GM23248 (cell line): ENCODE measurements at regions not wholly inside any gene's neighbourhood (a gene's known extent, or its start where the extent isn't known, plus 50 kb on each side); places are given as distances from the start of the nearest gene placed in this dataset.

Experiments used
- DNase-seq: peaks from one replicate; pipeline ENCODE4 v3.0.0-alpha.2; 2015
- H2AFZ ChIP-seq: fragments of 200-600 bp; sonication (generic); 2 replicates; pipeline ENCODE4 v1.6.1; 2016; ENCODE audit warnings: antibody characterized with exemption
- H3F3A ChIP-seq: fragments of 200-600 bp; sonication (generic); 2 replicates; pipeline ENCODE4 v1.6.1; 2016; ENCODE audit warnings: mild to moderate bottlenecking, antibody characterized with exemption, mixed run types; ENCODE audit not compliant: insufficient read depth
- H3K27ac ChIP-seq: fragments of 200-600 bp; sonication (generic); 2 replicates; pipeline ENCODE4 v1.5.1; 2016; ENCODE audit warnings: mild to moderate bottlenecking
- H3K27me3 ChIP-seq: fragments of 200-600 bp; sonication (generic); replicated peaks from 2 replicates; pipeline ENCODE4 v1.6.1; 2016; ENCODE audit warnings: mild to moderate bottlenecking; ENCODE audit not compliant: insufficient read depth
- H3K36me3 ChIP-seq: fragments of 200-600 bp; sonication (generic); 2 replicates; pipeline ENCODE4 v1.6.1; 2016; ENCODE audit warnings: low read depth, mild to moderate bottlenecking
- H3K4me1 ChIP-seq: fragments of 200-600 bp; sonication (generic); 2 replicates; pipeline ENCODE4 v1.6.1; 2016; ENCODE audit warnings: mild to moderate bottlenecking; ENCODE audit not compliant: insufficient read depth
- H3K4me2 ChIP-seq: fragments of 200-600 bp; sonication (generic); one replicate; pipeline ENCODE4 v1.6.1; 2016; ENCODE audit warnings: mild to moderate bottlenecking; ENCODE audit not compliant: unreplicated experiment
- H3K4me3 ChIP-seq: fragments of 200-600 bp; sonication (generic); 2 replicates; pipeline ENCODE4 v1.5.1; 2016; ENCODE audit warnings: mild to moderate bottlenecking
- H3K79me2 ChIP-seq: fragments of 200-600 bp; sonication (generic); 2 replicates; pipeline ENCODE4 v1.6.1; 2016; ENCODE audit warnings: mild to moderate bottlenecking; ENCODE audit not compliant: insufficient read depth
- H3K9ac ChIP-seq: fragments of 200-600 bp; sonication (generic); 2 replicates; pipeline ENCODE4 v1.6.1; 2016; ENCODE audit warnings: mild to moderate bottlenecking
- H3K9me2 ChIP-seq: fragments of 200-600 bp; sonication (generic); 2 replicates; pipeline ENCODE4 v1.6.1; 2016; ENCODE audit warnings: mixed run types, mild to moderate bottlenecking, moderate library complexity; ENCODE audit not compliant: insufficient read depth
- H3K9me3 ChIP-seq: fragments of 200-600 bp; sonication (generic); one replicate; pipeline ENCODE4 v1.6.1; 2017; ENCODE audit warnings: low read depth
- H4K20me1 ChIP-seq: fragments of 200-600 bp; sonication (generic); 2 replicates; pipeline ENCODE4 v1.6.0; 2016; ENCODE audit not compliant: insufficient read depth
- EZH2 ChIP-seq: fragments of 200-600 bp; sonication (generic); IDR thresholded peaks from 2 replicates; pipeline ENCODE4 v1.6.1; 2018; ENCODE audit warnings: antibody characterized with exemption, mild to moderate bottlenecking; ENCODE audit not compliant: insufficient read depth, poor library complexity, severe bottlenecking
- EZH2phosphoT487 ChIP-seq: fragments of 200-600 bp; sonication (generic); IDR thresholded peaks from 2 replicates; pipeline ENCODE4 v1.6.1; 2018; ENCODE audit warnings: antibody characterized with exemption, moderate library complexity, mild to moderate bottlenecking, low read depth; ENCODE audit not compliant: insufficient read depth
- WGBS, 2 experiments: methylation state at CpG; one replicate each; pipeline ENCODE4 v1.1.6; 2015 to 2017; ENCODE audit warnings: low lambda C conversion rate in 2 of 2, low coverage in 1 of 2; ENCODE audit errors: missing lambda C conversion rate in 2 of 2; 5-methylcytosine and 5-hydroxymethylcytosine counted together
- in situ Hi-C: fragments of 300-500 bp; cut with MboI; formaldehyde crosslinking; loops from 2 replicates; pipeline ENCODE4 v1.15.0; 2020

GRCh38 chr7:92939666-92940360 lies 103.4 kb upstream of the CDK6 start:
- Histone ChIP-seq H3K79me2 (no peaks in the 10 kb centered on the region), H3K27ac (no peak overlapping the region), H3K4me2 (no peak overlapping the region), H3F3A (no peaks in the 10 kb centered on the region), H3K36me3 (no peaks in the 10 kb centered on the region; the same call in 1 of the 2 replicates), H3K9me2 (no peaks in the 10 kb centered on the region), H2AFZ (no peak overlapping the region), H3K9me3 (no peaks in the 10 kb centered on the region), H4K20me1 (no peaks in the 10 kb centered on the region), H3K27me3 (no peaks in the 10 kb centered on the region), H3K4me1 (no peaks in the 10 kb centered on the region), H3K9ac (no peak overlapping the region), H3K4me3 (no peak overlapping the region)
- in situ Hi-C loops = no loop called here
- TF ChIP-seq EZH2 (no peak), EZH2phosphoT487 (no peak)
- no peak for DNase-seq
- WGBS, 2 experiments = 24 to 38% methylated on average over 3 of the region's 3 CpGs

GRCh38 chr7:92934096-92934495 lies 97.7 kb upstream of the CDK6 start:
- in situ Hi-C loops = no loop called here
- Histone ChIP-seq H3K4me2 (no peak overlapping the region), H3K4me1 (no peaks in the 10 kb centered on the region)

DNA sequence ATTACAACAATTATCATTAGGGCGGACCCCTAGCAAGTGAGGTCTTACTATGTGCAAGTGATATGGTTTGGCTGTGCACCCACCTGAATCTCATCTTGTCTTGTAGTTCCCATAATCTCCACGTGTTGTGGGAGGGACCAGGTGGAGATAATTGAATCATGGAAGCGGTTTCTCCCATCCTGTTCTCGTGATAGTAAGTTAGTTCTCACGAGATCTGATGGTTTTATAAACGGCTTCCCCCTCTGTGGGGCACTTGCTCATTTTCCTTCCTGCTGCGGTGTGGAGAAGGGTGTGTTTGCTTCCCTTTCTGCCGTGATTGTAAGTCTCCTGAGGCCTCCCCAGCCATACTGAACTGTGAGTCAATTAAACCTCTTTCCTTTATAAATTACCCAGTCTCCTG lies 96.1 kb upstream of the CDK6 start:
- H3K27ac ChIP-seq = no peak overlapping the region
- no peaks in the 10 kb centered on the region for H3K27me3 ChIP-seq
- no peak overlapping the region for H3K4me3 ChIP-seq
- in situ Hi-C loops = no loop called here
- H3K36me3 ChIP-seq = no peaks in the 10 kb centered on the region
- H4K20me1 ChIP-seq = no peaks in the 10 kb centered on the region
- H3F3A ChIP-seq = no peaks in the 10 kb centered on the region
- DNase-seq = no peak
- H2AFZ ChIP-seq = no peak overlapping the region
- no peak overlapping the region for H3K4me2 ChIP-seq
- WGBS, 2 experiments = 58 to 68% methylated on average over 8 of the region's 8 CpGs
- H3K9ac ChIP-seq = no peak overlapping the region
- no peaks in the 10 kb centered on the region for H3K9me3 ChIP-seq
- TF ChIP-seq EZH2 (no peak), EZH2phosphoT487 (no peak)
- H3K9me2 ChIP-seq = no peaks in the 10 kb centered on the region
- H3K79me2 ChIP-seq = no peaks in the 10 kb centered on the region
- H3K4me1 ChIP-seq = no peaks in the 10 kb centered on the region

More at GRCh38 chr7:92934096-92934495, 97.7 kb upstream of the CDK6 start:
- no peaks in the 10 kb centered on the region for H3K79me2 ChIP-seq
- H3K36me3 ChIP-seq = no peaks in the 10 kb centered on the region
- DNase-seq = no peak
- H4K20me1 ChIP-seq = no peaks in the 10 kb centered on the region
- no peak overlapping the region for H3K27ac ChIP-seq
- no peaks in the 10 kb centered on the region for H3F3A ChIP-seq
- no peaks in the 10 kb centered on the region for H3K9me2 ChIP-seq
- H3K4me3 ChIP-seq = no peak overlapping the region
- 33 to 48% methylated on average over 1 of the region's 1 CpG for WGBS, 2 experiments
- no peak overlapping the region for H2AFZ ChIP-seq
- no peaks in the 10 kb centered on the region for H3K27me3 ChIP-seq
- H3K9me3 ChIP-seq = no peaks in the 10 kb centered on the region
- no peak overlapping the region for H3K9ac ChIP-seq
- TF ChIP-seq EZH2phosphoT487 = no peak
- TF ChIP-seq EZH2 = no peak

DNA sequence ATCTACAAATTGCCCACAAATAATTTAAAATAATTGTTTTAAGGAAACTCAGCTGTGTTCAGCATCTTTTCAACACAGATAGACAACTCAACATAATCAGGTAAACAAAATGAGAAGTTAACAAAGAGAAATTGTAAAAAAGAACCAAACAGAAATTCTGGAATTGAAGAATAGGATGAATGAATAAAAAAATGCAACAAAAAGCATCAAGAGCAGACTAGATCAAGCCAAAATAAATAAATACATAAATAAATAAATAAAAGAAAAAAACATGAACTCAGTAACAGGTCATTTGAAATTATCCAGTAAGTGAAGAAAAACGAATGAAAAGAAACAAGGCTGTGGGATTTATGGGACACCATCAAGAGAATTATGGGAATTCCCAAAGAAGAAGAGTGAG lies 94.0 kb upstream of the CDK6 start:
- Histone ChIP-seq H3K4me1 (no peaks in the 10 kb centered on the region), H3K4me3 (no peak overlapping the region), H3K27ac (no peak overlapping the region), H2AFZ (no peak overlapping the region), H3K9me3 (no peaks in the 10 kb centered on the region), H3K9me2 (no peaks in the 10 kb centered on the region), H4K20me1 (no peaks in the 10 kb centered on the region), H3K27me3 (no peaks in the 10 kb centered on the region), H3K79me2 (no peaks in the 10 kb centered on the region), H3K9ac (no peak overlapping the region), H3K4me2 (no peak overlapping the region), H3F3A (no peaks in the 10 kb centered on the region), H3K36me3 (no peaks in the 10 kb centered on the region)
- no peak for DNase-seq
- no peak for TF ChIP-seq EZH2
- no peak for TF ChIP-seq EZH2phosphoT487
- in situ Hi-C loops = no loop called here
- WGBS, 2 experiments = 11 to 14% methylated on average over 1 of the region's 1 CpG

DNA sequence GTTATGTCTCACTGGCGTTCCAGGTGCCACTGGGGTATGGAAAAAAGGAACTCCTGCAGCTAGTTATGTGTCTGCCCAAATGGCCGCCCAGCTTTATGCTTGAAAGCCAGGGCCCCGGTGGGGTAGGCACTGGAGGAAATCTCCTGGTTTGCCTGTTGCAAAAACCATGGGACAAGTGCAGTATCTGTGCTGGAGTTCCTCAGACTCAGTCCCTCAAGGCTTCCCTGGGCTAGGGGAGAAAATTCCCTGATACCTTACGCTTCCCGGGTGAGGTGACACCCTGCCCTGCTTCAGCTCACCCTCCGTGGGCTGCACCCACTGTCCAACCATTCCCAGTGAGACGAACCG lies 90.3 kb upstream of the CDK6 start:
- no peak overlapping the region for H3K9ac ChIP-seq
- H3K27ac ChIP-seq = no peak overlapping the region
- WGBS, 2 experiments = 67 to 79% methylated on average over 8 of the region's 8 CpGs
- TF ChIP-seq EZH2 (no peak), EZH2phosphoT487 (no peak)
- no peak for DNase-seq
- H3K4me3 ChIP-seq = no peak overlapping the region
- H2AFZ ChIP-seq = no peak overlapping the region
- in situ Hi-C loops = no loop called here
- H3K4me2 ChIP-seq = no peak overlapping the region
- H3K9me3 ChIP-seq = no peaks in the 10 kb centered on the region
- H3K27me3 ChIP-seq = no peaks in the 10 kb centered on the region
- H4K20me1 ChIP-seq = no peaks in the 10 kb centered on the region
- H3K4me1 ChIP-seq = no peaks in the 10 kb centered on the region
- H3K36me3 ChIP-seq = no peaks in the 10 kb centered on the region
- H3K9me2 ChIP-seq = no peaks in the 10 kb centered on the region
- H3F3A ChIP-seq = no peaks in the 10 kb centered on the region
- H3K79me2 ChIP-seq = no peaks in the 10 kb centered on the region
